ENCODE measurements at regions not wholly inside any gene's neighbourhood (a gene's known extent, or its start where the extent isn't known, plus 50 kb on each side); places are given as distances from the start of the nearest gene placed in this dataset.

GRCh38 chr21:26331205-26331980 is 160.8 kb upstream of the APP start:
- intact Hi-C loops (cut with DNase I) = no loop called here
- H3K27me3 ChIP-seq = no peaks in the 10 kb centered on the region

DNA sequence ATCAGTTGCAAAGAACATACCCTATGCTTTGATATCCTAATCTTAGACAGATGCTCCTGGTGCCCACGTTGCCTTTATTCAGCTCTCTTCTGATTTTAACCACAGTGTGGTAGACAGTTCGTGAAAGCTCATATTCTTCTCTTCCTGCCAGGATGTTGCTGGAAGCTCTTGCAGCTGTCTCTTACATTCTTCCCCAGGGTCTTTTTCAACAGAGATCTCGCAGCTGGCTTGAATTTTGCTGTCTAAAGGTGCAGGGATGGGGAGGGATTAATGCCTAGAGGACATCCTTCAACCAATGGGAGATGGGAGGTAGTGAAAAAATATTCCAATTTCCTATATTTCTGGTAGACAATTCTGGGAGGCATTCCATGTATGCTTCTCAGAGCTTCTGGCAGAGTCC is 150.0 kb upstream of the APP start:
- intact Hi-C loops (cut with DNase I) = no loop called here
- H3K36me3 ChIP-seq = no peaks in the 10 kb centered on the region
- DNase-seq (ENCODE audit: low spot score in 2 of 2) = no peak
- no peak for TF ChIP-seq CTCF (IDR thresholded peaks at IDR 0.05)
- no peaks in the 10 kb centered on the region for H3K4me1 ChIP-seq
- H3K27me3 ChIP-seq = no peaks in the 10 kb centered on the region
- H3K4me3 ChIP-seq = no peak overlapping the region
- no peaks in the 10 kb centered on the region for H3K9me3 ChIP-seq
- no peak overlapping the region for H3K27ac ChIP-seq

More at GRCh38 chr21:26331205-26331980, 160.8 kb upstream of the APP start:
- Histone ChIP-seq H3K36me3 (no peaks in the 10 kb centered on the region), H3K9me3 (no peaks in the 10 kb centered on the region), H3K4me3 (no peak overlapping the region), H3K4me1 (no peaks in the 10 kb centered on the region), H3K27ac (no peak overlapping the region)
- no peak for TF ChIP-seq CTCF (IDR thresholded peaks at IDR 0.05)
- no peak for DNase-seq (ENCODE audit: low spot score in 2 of 2)

GRCh38 chr21:26307640-26308039 is 137.1 kb upstream of the APP start:
- no peaks in the 10 kb centered on the region for H3K9me3 ChIP-seq
- no peak overlapping the region for H3K4me3 ChIP-seq
- H3K27ac ChIP-seq = no peak overlapping the region
- DNase-seq (ENCODE audit: low spot score in 2 of 2) = no peak
- TF ChIP-seq CTCF (IDR thresholded peaks at IDR 0.05) = no peak
- no peaks in the 10 kb centered on the region for H3K27me3 ChIP-seq
- no peaks in the 10 kb centered on the region for H3K4me1 ChIP-seq
- intact Hi-C loops (cut with DNase I) = no loop called here
- H3K36me3 ChIP-seq = no peaks in the 10 kb centered on the region

DNA sequence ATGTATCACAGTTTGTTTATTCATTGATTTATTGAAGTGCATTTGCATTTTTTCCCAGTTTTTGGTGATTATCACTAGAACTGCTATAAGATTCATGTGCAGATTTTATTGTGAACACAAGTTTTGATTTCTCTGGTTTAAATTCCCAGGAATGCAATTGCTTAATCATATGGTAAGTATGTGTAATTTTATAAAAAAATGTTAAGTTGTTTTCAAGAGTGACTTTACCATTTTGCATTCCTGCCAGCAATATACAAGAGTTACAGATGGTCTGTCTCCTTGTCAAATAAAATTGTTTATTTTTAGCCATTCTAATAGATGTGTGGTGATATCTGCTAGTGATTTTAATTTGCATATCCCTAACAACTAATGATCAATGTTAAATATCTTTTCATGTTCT is 127.3 kb upstream of the APP start:
- no peak for TF ChIP-seq CTCF (IDR thresholded peaks at IDR 0.05)
- Histone ChIP-seq H3K4me1 (no peaks in the 10 kb centered on the region), H3K27me3 (no peaks in the 10 kb centered on the region), H3K36me3 (no peaks in the 10 kb centered on the region), H3K27ac (no peak overlapping the region), H3K9me3 (peaks cover 0 to 15% of the 10 kb centered on the region in 2 donors), H3K4me3 (no peak overlapping the region)
- intact Hi-C loops (cut with DNase I) = no loop called here
- no peak for DNase-seq (ENCODE audit: low spot score in 2 of 2)

DNA sequence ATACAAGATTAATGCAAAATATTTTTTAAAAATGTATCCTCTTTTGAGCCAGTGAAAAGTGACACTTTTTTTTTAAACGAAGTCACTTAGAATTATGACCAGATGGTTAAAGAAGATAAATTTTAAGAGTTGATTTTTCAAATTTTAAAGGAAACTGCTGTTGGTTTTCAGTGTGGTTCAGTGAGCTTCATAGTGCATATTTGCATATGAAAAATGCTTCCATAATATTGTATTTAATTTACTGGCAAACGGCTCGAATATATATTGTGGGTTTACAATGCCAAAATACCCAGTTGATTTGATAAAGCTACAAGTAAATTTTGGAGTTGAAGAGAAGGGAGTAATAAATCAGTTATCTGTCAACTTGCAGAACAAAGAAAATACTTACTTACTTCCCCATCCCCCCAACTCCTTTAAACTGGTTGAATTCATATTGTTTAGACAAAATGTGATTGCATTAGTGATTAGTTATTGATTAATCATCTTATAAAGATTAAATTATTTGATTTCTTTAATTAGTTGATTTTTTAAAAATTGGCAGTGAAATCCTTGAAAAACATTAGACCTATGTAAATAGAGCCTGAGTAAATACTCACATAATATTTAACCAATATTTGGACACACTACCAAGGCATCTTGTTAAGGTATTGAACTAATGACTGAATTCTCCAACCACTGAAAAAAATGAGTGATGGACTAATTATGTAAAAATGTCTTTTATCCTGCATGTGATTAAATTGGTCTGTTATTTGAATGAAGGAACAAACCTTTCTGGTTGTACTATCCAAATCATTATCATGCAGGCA is 122.8 kb upstream of the APP start:
- no peaks in the 10 kb centered on the region for H3K36me3 ChIP-seq
- TF ChIP-seq CTCF (IDR thresholded peaks at IDR 0.05) = no peak
- no peaks in the 10 kb centered on the region for H3K27me3 ChIP-seq
- DNase-seq (ENCODE audit: low spot score in 2 of 2) = no peak
- peaks cover 0 to 15% of the 10 kb centered on the region in 2 donors for H3K9me3 ChIP-seq
- no peak overlapping the region for H3K27ac ChIP-seq
- intact Hi-C loops (cut with DNase I) = no loop called here
- no peak overlapping the region for H3K4me3 ChIP-seq
- H3K4me1 ChIP-seq = no peaks in the 10 kb centered on the region

Measured in ascending aorta (tissue), 2 donors.